Neural progenitor cell (in vitro differentiated cells): ENCODE measurements at regions not wholly inside any gene's neighbourhood (a gene's known extent, or its start where the extent isn't known, plus 50 kb on each side); places are given as distances from the start of the nearest gene placed in this dataset.
"Not testable (repeated sequence)": the region's sequence is repeated elsewhere in the genome, so short reads cannot be mapped to it uniquely, and the experiment has no call there.

Experiments used
- DNase-seq: peaks from one replicate; pipeline ENCODE4 v3.0.0-alpha.2; 2016; ENCODE audit warnings: low spot score
- H2AFZ ChIP-seq: fragments of 200-600 bp; sonication (generic); replicated peaks from 2 replicates; pipeline ENCODE4 v1.6.1; 2016; ENCODE audit warnings: antibody characterized with exemption
- H3F3A ChIP-seq: fragments of 200-600 bp; sonication (generic); 2 replicates; pipeline ENCODE4 v1.6.1; 2016; ENCODE audit warnings: antibody characterized with exemption, low read depth
- H3K27ac ChIP-seq: fragments of 200-600 bp; sonication (generic); 2 replicates; pipeline ENCODE4 v1.5.1; 2016; ENCODE audit warnings: mild to moderate bottlenecking
- H3K27me3 ChIP-seq: fragments of 200-600 bp; sonication (generic); 2 replicates; pipeline ENCODE4 v1.6.1; 2016; ENCODE audit warnings: mild to moderate bottlenecking, moderate library complexity
- H3K36me3 ChIP-seq: fragments of 200-600 bp; sonication (generic); 2 replicates; pipeline ENCODE4 v1.5.1; 2016
- H3K4me1 ChIP-seq: fragments of 200-600 bp; sonication (generic); 2 replicates; pipeline ENCODE4 v1.6.1; 2016; ENCODE audit warnings: mixed run types
- H3K4me2 ChIP-seq: fragments of 200-600 bp; sonication (generic); 2 replicates; pipeline ENCODE4 v1.6.1; 2016
- H3K4me3 ChIP-seq: fragments of 200-600 bp; sonication (generic); 2 replicates; pipeline ENCODE4 v1.5.1; 2016
- H3K79me2 ChIP-seq: fragments of 200-600 bp; sonication (generic); 2 replicates; pipeline ENCODE4 v1.6.1; 2016; ENCODE audit warnings: low read depth
- H3K9ac ChIP-seq: fragments of 200-600 bp; sonication (generic); 2 replicates; pipeline ENCODE4 v1.6.1; 2016
- H3K9me3 ChIP-seq: fragments of 200-600 bp; sonication (generic); 2 replicates; pipeline ENCODE4 v1.5.1; 2016; ENCODE audit warnings: low read depth
- H4K20me1 ChIP-seq: fragments of 200-600 bp; sonication (generic); 2 replicates; pipeline ENCODE4 v1.6.1; 2016; ENCODE audit warnings: low read depth
- H3K27ac Mint-ChIP-seq: 3 replicates; pipeline ENCODE4 v1.8.0; 2021; ENCODE audit warnings: mixed read lengths
- H3K27me3 Mint-ChIP-seq: 2 replicates; pipeline ENCODE4 v1.8.0; 2022; ENCODE audit warnings: low read depth, mild to moderate bottlenecking, inconsistent platforms, moderate library complexity, mixed read lengths; ENCODE audit not compliant: insufficient read depth
- H3K36me3 Mint-ChIP-seq: 3 replicates; pipeline ENCODE4 v1.8.0; 2021; ENCODE audit warnings: mixed read lengths
- H3K4me1 Mint-ChIP-seq: 3 replicates; pipeline ENCODE4 v1.8.0; 2021; ENCODE audit warnings: mixed read lengths
- H3K4me3 Mint-ChIP-seq: 3 replicates; pipeline ENCODE4 v1.8.0; 2021; ENCODE audit warnings: mild to moderate bottlenecking, moderate library complexity, mixed read lengths
- H3K9me3 Mint-ChIP-seq: 3 replicates; pipeline ENCODE4 v1.8.0; 2020; ENCODE audit warnings: mixed read lengths
- EZH2 ChIP-seq: fragments of 200-600 bp; sonication (generic); IDR thresholded peaks from 2 replicates; pipeline ENCODE4 v1.6.1; 2017; ENCODE audit warnings: antibody characterized with exemption, mild to moderate bottlenecking, moderate library complexity
- EZH2phosphoT487 ChIP-seq: fragments of 200-600 bp; sonication (generic); IDR thresholded peaks from 2 replicates; pipeline ENCODE4 v1.6.1; 2017; ENCODE audit warnings: antibody characterized with exemption
- TF ChIP-seq, protein P1 (sequence below): fragments of 200-600 bp; sonication (generic); IDR thresholded peaks from 2 replicates; pipeline ENCODE4 v1.5.1; 2017; ENCODE audit warnings: antibody characterized with exemption, mild to moderate bottlenecking

DNA sequence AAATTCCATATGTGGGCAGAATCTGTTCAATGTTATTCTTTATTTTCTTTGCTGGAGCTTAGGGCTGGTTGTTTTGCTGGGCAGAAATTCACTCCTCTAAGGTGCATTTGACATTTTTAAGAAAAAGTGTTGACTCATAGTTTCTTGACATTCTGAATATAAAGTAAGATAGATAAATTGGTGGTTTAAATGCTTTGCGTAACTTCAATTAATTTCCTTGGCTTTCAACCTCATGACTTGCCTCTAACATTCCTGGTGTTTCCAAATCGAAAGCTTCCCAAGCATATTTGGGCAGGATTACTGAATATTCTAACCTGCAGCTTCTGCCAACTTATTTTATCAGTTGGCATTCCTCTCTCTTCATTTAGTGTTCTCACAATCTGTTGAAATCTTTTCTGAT lies 718.7 kb upstream of the ADGRB3 start:
- no peaks in the 10 kb centered on the region for H3K4me1 Mint-ChIP-seq
- H2AFZ ChIP-seq, result no peak overlapping the region
- no peaks in the 10 kb centered on the region for H3K79me2 ChIP-seq
- H3K9me3 ChIP-seq, result no peaks in the 10 kb centered on the region
- H3K4me3 Mint-ChIP-seq, result no peak overlapping the region
- no peaks in the 10 kb centered on the region for H3K9me3 Mint-ChIP-seq
- no peak overlapping the region for H3K9ac ChIP-seq
- no peak for DNase-seq
- no peaks in the 10 kb centered on the region for H3K27me3 ChIP-seq
- no peaks in the 10 kb centered on the region for H3K36me3 ChIP-seq
- H3K27ac Mint-ChIP-seq, result no peak overlapping the region
- H3F3A ChIP-seq, result no peaks in the 10 kb centered on the region
- no peak overlapping the region for H3K27ac ChIP-seq
- TF ChIP-seq, protein P1, sequence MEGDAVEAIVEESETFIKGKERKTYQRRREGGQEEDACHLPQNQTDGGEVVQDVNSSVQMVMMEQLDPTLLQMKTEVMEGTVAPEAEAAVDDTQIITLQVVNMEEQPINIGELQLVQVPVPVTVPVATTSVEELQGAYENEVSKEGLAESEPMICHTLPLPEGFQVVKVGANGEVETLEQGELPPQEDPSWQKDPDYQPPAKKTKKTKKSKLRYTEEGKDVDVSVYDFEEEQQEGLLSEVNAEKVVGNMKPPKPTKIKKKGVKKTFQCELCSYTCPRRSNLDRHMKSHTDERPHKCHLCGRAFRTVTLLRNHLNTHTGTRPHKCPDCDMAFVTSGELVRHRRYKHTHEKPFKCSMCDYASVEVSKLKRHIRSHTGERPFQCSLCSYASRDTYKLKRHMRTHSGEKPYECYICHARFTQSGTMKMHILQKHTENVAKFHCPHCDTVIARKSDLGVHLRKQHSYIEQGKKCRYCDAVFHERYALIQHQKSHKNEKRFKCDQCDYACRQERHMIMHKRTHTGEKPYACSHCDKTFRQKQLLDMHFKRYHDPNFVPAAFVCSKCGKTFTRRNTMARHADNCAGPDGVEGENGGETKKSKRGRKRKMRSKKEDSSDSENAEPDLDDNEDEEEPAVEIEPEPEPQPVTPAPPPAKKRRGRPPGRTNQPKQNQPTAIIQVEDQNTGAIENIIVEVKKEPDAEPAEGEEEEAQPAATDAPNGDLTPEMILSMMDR, result no peak
- TF ChIP-seq EZH2phosphoT487 (no peak), EZH2 (no peak)
- H4K20me1 ChIP-seq, result no peaks in the 10 kb centered on the region
- H3K36me3 Mint-ChIP-seq, result no peaks in the 10 kb centered on the region
- no peak overlapping the region for H3K4me3 ChIP-seq
- H3K4me2 ChIP-seq, result no peak overlapping the region
- H3K27me3 Mint-ChIP-seq, result no peaks in the 10 kb centered on the region
- H3K4me1 ChIP-seq, result no peaks in the 10 kb centered on the region

- no peak overlapping the region for H3K27ac ChIP-seq
- H3K9me3 ChIP-seq, result no peaks in the 10 kb centered on the region
- H3K4me3 ChIP-seq, result no peak overlapping the region
- no peaks in the 10 kb centered on the region for H3K36me3 ChIP-seq
- H3K27me3 Mint-ChIP-seq, result no peaks in the 10 kb centered on the region
- no peaks in the 10 kb centered on the region for H3K4me1 Mint-ChIP-seq
- H3K9me3 Mint-ChIP-seq, result no peaks in the 10 kb centered on the region
- no peak overlapping the region for H3K4me2 ChIP-seq
- no peaks in the 10 kb centered on the region for H3K79me2 ChIP-seq
- H3K36me3 Mint-ChIP-seq, result no peaks in the 10 kb centered on the region
- TF ChIP-seq, protein P1, result no peak
- TF ChIP-seq EZH2phosphoT487 (no peak), EZH2 (no peak)
- H3F3A ChIP-seq, result no peaks in the 10 kb centered on the region
- no peak overlapping the region for H3K9ac ChIP-seq
- H4K20me1 ChIP-seq, result no peaks in the 10 kb centered on the region
- DNase-seq, result no peak
- H3K4me1 ChIP-seq, result no peaks in the 10 kb centered on the region
- no peak overlapping the region for H3K27ac Mint-ChIP-seq
- H2AFZ ChIP-seq, result no peak overlapping the region
- H3K4me3 Mint-ChIP-seq, result no peak overlapping the region
- H3K27me3 ChIP-seq, result no peaks in the 10 kb centered on the region
Observed at GRCh38 chr6:67914419-67914818, 720.7 kb upstream of the ADGRB3 start.

DNA sequence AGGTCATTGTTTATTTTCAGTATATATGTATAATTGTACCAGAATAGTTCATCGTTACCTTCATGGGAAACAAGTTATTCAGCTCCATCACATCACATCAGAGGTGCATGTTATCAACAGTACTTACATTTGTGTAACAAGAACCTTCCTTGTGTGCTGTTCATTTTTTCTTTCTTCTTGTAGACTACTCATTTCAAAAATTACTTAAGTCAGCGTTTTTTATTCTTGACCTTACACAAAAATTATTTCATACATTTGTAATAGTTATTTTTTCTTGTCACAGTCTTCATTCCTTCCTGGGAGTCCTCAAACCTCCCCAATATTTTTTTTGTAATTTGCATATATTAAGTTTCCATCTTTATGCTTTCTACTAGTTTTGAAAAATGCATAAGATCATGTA lies 725.7 kb upstream of the ADGRB3 start:
- Histone ChIP-seq H3K79me2 (no peaks in the 10 kb centered on the region), H3K27me3 (no peaks in the 10 kb centered on the region), H3K9ac (no peak overlapping the region), H3K4me2 (no peak overlapping the region), H3K36me3 (no peaks in the 10 kb centered on the region), H3F3A (no peaks in the 10 kb centered on the region), H3K27ac (no peak overlapping the region), H4K20me1 (no peaks in the 10 kb centered on the region), H3K4me3 (no peak overlapping the region), H3K4me1 (no peaks in the 10 kb centered on the region), H2AFZ (no peak overlapping the region), H3K9me3 (no peaks in the 10 kb centered on the region)
- no peaks in the 10 kb centered on the region for H3K4me1 Mint-ChIP-seq
- H3K27me3 Mint-ChIP-seq, result no peaks in the 10 kb centered on the region
- TF ChIP-seq EZH2, result no peak
- DNase-seq, result no peak
- H3K36me3 Mint-ChIP-seq, result no peaks in the 10 kb centered on the region
- no peak overlapping the region for H3K27ac Mint-ChIP-seq
- H3K9me3 Mint-ChIP-seq, result no peaks in the 10 kb centered on the region
- H3K4me3 Mint-ChIP-seq, result no peak overlapping the region

- no peak for DNase-seq
- Histone ChIP-seq H3K79me2 (no peaks in the 10 kb centered on the region), H3K4me3 (no peak overlapping the region), H3K36me3 (no peaks in the 10 kb centered on the region), H3K4me2 (no peak overlapping the region), H3K9me3 (no peaks in the 10 kb centered on the region), H3F3A (no peaks in the 10 kb centered on the region), H4K20me1 (no peaks in the 10 kb centered on the region), H3K27ac (no peak overlapping the region), H3K27me3 (no peaks in the 10 kb centered on the region), H2AFZ (no peak overlapping the region), H3K4me1 (no peaks in the 10 kb centered on the region), H3K9ac (no peak overlapping the region)
- H3K27ac Mint-ChIP-seq, result no peak overlapping the region
- H3K9me3 Mint-ChIP-seq, result no peaks in the 10 kb centered on the region
- TF ChIP-seq, protein P1, result no peak
- TF ChIP-seq EZH2 (no peak), EZH2phosphoT487 (no peak)
- no peaks in the 10 kb centered on the region for H3K27me3 Mint-ChIP-seq
- H3K36me3 Mint-ChIP-seq, result no peaks in the 10 kb centered on the region
- no peaks in the 10 kb centered on the region for H3K4me1 Mint-ChIP-seq
- no peak overlapping the region for H3K4me3 Mint-ChIP-seq
Observed at GRCh38 chr6:67908379-67908778, 726.7 kb upstream of the ADGRB3 start.

- H4K20me1 ChIP-seq, H3K4me1 Mint-ChIP-seq, H3K4me3 ChIP-seq, H2AFZ ChIP-seq, H3K27me3 ChIP-seq, H3K9me3 ChIP-seq, DNase-seq, H3K9me3 Mint-ChIP-seq, H3K9ac ChIP-seq, H3K4me1 ChIP-seq, H3K27me3 Mint-ChIP-seq, H3K27ac Mint-ChIP-seq, H3K79me2 ChIP-seq, H3K4me2 ChIP-seq, H3K36me3 Mint-ChIP-seq, H3K4me3 Mint-ChIP-seq, H3K27ac ChIP-seq, H3F3A ChIP-seq, H3K36me3 ChIP-seq: not testable (repeated sequence)
Observed at GRCh38 chr6:67904735-67905134, 730.3 kb upstream of the ADGRB3 start.
